Tibial artery (tissue), 4 donors: ENCODE measurements at regions not wholly inside any gene's neighbourhood (a gene's known extent, or its start where the extent isn't known, plus 50 kb on each side); places are given as distances from the start of the nearest gene placed in this dataset.

Experiments used
- DNase-seq, 2 donors: peaks; one replicate each; pipeline ENCODE4 v3.0.0-alpha.2; 2019
- H3K27ac ChIP-seq, 2 donors: fragments of 200-600 bp; sonication (generic) in 1 of 2; 1 replicate in 1 of 2; 2 replicates in 1 of 2; pipeline ENCODE4 v1.5.1; 2018 to 2019; ENCODE audit warnings: mild to moderate bottlenecking in 1 of 2
- H3K27me3 ChIP-seq, 2 donors: fragments of 200-600 bp; sonication (generic) in 1 of 2; one replicate each; pipeline versions ENCODE4 v1.5.1 to v1.6.0; 2016 to 2019
- H3K36me3 ChIP-seq, 3 donors: fragments of 200-600 bp; sonication (generic) in 2 of 3; one replicate each; pipeline ENCODE4 v1.5.1; 2016 to 2019; ENCODE audit warnings: mild to moderate bottlenecking in 2 of 3
- H3K4me1 ChIP-seq, 4 donors: fragments of 200-600 bp; sonication (generic) in 2 of 4; 1 replicate in 3 of 4; 2 replicates in 1 of 4; pipeline ENCODE4 v1.5.1; 2016 to 2019
- H3K4me3 ChIP-seq, 2 donors: fragments of 200-600 bp; sonication (generic) in 1 of 2; 1 replicate in 1 of 2; 2 replicates in 1 of 2; pipeline ENCODE4 v1.5.1; 2018 to 2019; ENCODE audit warnings: mild to moderate bottlenecking in 2 of 2
- H3K9me3 ChIP-seq, 3 donors: fragments of 200-600 bp; sonication (generic) in 1 of 3; one replicate each; pipeline ENCODE4 v1.5.1; 2016 to 2019
- intact Hi-C: fragments of 100-400 bp; cut with DNase I; formaldehyde crosslinking; loops from one replicate; pipeline ENCODE4 v1.15.0; 2023; ENCODE audit warnings: low total_unique reads
- TF ChIP-seq, protein P1 (sequence below), 2 experiments: fragments of 200-600 bp in 1 of 2; fragments of 450-650 bp in 1 of 2; IDR thresholded peaks; one replicate each; pipeline ENCODE4 v1.5.1; 2017 to 2019; ENCODE audit warnings: antibody characterized with exemption in 2 of 2, mild to moderate bottlenecking in 1 of 2, moderate library complexity in 1 of 2

DNA sequence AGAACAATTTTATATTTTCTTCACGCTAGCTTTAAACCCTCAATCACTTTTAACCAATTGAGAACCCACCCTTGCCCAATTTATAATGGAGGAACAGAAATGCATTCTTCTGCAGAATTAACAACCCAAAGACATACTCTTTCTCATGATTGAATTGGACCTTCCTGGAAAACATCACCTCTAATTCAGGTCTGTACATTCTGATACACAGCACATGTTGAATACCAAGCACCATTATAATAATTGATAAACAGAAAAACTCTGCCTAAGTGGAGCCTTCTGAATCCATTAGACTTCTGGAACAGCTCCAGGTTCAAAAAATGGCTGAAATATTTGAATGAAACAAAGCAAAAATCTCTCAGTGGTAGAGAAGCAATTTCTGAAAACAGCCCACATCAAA, 105.4 kb downstream of the FAM76B start:
- no peak overlapping the region for H3K4me3 ChIP-seq
- DNase-seq = no peak
- H3K27ac ChIP-seq = no peak overlapping the region
- H3K9me3 ChIP-seq = no peaks in the 10 kb centered on the region
- peaks cover 0 to 48% (median 20%) of the 10 kb centered on the region in 4 donors for H3K4me1 ChIP-seq
- no peaks in the 10 kb centered on the region for H3K27me3 ChIP-seq
- no peaks in the 10 kb centered on the region for H3K36me3 ChIP-seq
- TF ChIP-seq, protein P1, sequence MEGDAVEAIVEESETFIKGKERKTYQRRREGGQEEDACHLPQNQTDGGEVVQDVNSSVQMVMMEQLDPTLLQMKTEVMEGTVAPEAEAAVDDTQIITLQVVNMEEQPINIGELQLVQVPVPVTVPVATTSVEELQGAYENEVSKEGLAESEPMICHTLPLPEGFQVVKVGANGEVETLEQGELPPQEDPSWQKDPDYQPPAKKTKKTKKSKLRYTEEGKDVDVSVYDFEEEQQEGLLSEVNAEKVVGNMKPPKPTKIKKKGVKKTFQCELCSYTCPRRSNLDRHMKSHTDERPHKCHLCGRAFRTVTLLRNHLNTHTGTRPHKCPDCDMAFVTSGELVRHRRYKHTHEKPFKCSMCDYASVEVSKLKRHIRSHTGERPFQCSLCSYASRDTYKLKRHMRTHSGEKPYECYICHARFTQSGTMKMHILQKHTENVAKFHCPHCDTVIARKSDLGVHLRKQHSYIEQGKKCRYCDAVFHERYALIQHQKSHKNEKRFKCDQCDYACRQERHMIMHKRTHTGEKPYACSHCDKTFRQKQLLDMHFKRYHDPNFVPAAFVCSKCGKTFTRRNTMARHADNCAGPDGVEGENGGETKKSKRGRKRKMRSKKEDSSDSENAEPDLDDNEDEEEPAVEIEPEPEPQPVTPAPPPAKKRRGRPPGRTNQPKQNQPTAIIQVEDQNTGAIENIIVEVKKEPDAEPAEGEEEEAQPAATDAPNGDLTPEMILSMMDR (IDR thresholded peaks at IDR 0.05) = no peak
- intact Hi-C loops = no loop called here

DNA sequence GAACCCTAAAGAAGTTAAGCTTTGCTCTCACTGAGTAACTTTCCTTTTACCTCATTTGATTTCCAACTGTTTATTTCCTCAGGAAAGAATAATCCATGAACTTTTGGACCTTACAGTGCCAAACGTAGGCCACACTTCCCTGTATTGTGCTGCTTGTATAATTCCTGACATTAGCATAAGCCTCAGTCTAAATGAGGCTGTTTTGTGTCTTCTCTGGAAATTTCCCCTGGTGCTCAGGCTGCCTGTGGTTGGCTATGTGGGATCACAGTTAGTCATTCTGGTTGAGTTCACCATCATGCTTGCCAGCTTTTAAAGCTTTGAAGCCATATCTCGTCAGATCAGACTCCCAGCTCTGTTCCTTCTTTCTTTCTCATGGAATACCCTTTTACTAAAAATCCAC, 107.0 kb downstream of the FAM76B start:
- no peaks in the 10 kb centered on the region for H3K27me3 ChIP-seq
- DNase-seq = no peak
- H3K36me3 ChIP-seq = no peaks in the 10 kb centered on the region
- TF ChIP-seq, protein P1 (IDR thresholded peaks at IDR 0.05) = no peak
- H3K9me3 ChIP-seq = no peaks in the 10 kb centered on the region
- H3K4me1 ChIP-seq = peaks cover 0 to 48% (median 20%) of the 10 kb centered on the region in 4 donors
- intact Hi-C loops = no loop called here
- no peak overlapping the region for H3K4me3 ChIP-seq
- H3K27ac ChIP-seq = peak overlapping the region in 1 of 2 donors; percentile 14

DNA sequence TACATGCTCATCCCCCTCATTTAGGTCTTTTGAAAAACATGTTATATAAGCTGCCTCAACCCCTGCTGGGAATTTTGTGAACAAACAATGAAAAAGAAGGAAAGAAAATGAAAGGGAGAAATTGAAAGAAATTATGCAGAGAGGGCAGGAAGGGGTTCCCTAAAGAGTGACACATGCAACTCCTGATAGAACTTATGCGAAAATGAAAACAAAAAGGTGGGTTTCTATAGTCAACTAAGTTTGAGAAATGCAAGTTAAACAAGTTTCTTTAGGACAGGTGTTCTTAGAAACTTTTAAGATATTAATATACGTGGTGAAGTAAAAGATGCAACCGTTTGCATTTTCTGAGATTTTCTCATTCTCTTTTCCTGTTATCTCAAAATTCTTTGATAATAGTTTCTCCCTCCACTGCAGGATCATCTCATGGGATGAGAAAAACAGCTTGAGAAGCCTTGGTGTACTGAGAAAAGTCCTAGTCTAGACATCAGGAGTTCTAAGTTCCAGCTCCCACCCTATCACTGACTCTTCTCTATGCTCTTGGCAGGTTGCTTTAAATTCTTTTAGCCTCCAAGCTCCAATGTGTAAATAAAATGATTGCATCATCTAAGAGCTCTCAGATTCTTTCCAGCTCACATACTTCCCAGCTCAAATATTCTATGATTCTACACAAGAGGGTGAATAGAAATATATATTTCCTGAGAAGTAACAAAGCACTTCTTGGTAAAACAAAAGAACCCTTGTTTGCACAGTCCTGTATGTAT, 109.2 kb downstream of the FAM76B start:
- TF ChIP-seq, protein P1 (IDR thresholded peaks at IDR 0.05) = no peak
- H3K27ac ChIP-seq = peak overlapping the region; percentile 25 to 60
- intact Hi-C loops = no loop called here

DNA sequence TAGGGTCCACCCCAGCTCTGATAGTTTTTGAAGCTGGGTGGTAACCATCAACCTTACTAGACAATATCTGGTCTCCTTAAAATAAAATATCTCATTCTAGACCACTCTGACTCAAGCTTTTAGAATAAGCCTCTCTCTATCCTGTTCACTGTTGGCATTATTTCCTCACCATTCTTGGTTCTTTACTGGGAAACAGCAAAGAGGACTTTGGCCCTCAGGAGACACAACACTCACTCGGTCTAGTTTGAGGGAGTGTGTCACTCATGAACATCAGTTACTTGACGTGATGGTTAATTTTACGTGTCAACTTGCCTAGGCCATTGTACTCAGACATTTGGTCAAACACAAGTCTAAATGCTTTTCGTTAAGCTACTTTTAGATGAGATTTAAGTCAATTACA, 110.6 kb downstream of the FAM76B start:
- intact Hi-C loops = no loop called here
- H3K9me3 ChIP-seq = no peaks in the 10 kb centered on the region
- no peak for DNase-seq

More for the DNA sequence above, 109.2 kb downstream of the FAM76B start:
- Histone ChIP-seq H3K4me3 (no peak overlapping the region), H3K27me3 (no peaks in the 10 kb centered on the region), H3K4me1 (peaks cover 0 to 54% (median 25%) of the 10 kb centered on the region in 4 donors), H3K9me3 (no peaks in the 10 kb centered on the region), H3K36me3 (no peaks in the 10 kb centered on the region)
- DNase-seq = no peak

DNA sequence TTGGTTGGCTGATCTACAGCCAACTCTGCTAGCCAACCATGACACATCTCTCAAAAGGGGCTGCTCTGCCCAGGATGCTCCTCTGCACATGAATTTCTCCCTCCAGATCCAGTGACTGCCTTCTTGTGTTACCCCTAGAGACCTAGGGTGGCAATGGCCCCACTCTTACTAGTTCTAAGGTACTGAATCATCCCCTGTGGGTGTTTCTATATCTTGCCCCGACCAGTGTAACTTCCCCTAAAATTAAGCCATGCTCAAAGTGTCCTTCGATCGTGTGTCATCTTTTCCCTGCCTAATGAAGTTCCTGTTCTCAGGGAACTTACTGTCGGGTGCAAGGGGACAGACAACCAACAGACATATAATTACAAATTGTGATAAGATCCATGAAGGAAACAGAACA, 113.3 kb downstream of the FAM76B start:
- H3K27me3 ChIP-seq = no peaks in the 10 kb centered on the region
- intact Hi-C loops = no loop called here
- H3K4me3 ChIP-seq = no peak overlapping the region
- no peaks in the 10 kb centered on the region for H3K9me3 ChIP-seq
- no peaks in the 10 kb centered on the region for H3K36me3 ChIP-seq
- TF ChIP-seq, protein P1 (IDR thresholded peaks at IDR 0.05) = no peak
- H3K27ac ChIP-seq = no peak overlapping the region
- DNase-seq = no peak
- peaks cover 0 to 44% (median 20%) of the 10 kb centered on the region in 4 donors for H3K4me1 ChIP-seq

More for the DNA sequence above, 110.6 kb downstream of the FAM76B start:
- Histone ChIP-seq H3K27ac (peak overlapping the region; percentile 25 to 60), H3K27me3 (no peaks in the 10 kb centered on the region), H3K4me3 (no peak overlapping the region), H3K36me3 (no peaks in the 10 kb centered on the region), H3K4me1 (peaks cover 0 to 48% (median 21%) of the 10 kb centered on the region in 4 donors)
- TF ChIP-seq, protein P1 (IDR thresholded peaks at IDR 0.05) = no peak
